K562 (cell line): ENCODE measurements at regions not wholly inside any gene's neighbourhood (a gene's known extent, or its start where the extent isn't known, plus 50 kb on each side); places are given as distances from the start of the nearest gene placed in this dataset.

ENCODE experiments used
- ATAC-seq: fragments of 200-7000 bp; cut with Tn5 transposase; 3 replicates; pipeline ENCODE4 v1.9.1; 2020; ENCODE audit warnings: moderate library complexity
- BruUV-seq: library from RNA; stranded (reverse); fragments of 400-500 nt; replicated peaks from 2 replicates; lab custom pipeline; 2021; lab: Mats Ljungman, UMichigan
- CTCF ChIA-PET: fragments of 300-600 bp; formaldehyde crosslinking; extraction: SDS; loops from one replicate; lab custom pipeline; 2021; ENCODE audit warnings: low intra/inter-chr PET ratio; lab: Yijun Ruan, JAX
- POLR2A ChIA-PET: fragments of 300-600, 350-650 bp; sonication (Branson Sonifier 250); formaldehyde crosslinking; extraction: SDS; loops from one replicate; lab custom pipeline; 2021; ENCODE audit warnings: antibody characterized with exemption, inconsistent platforms; lab: Yijun Ruan, JAX
- DNase-seq, 4 experiments: peaks; one replicate each; pipeline versions ENCODE4 v3.0.0 to v3.0.0-alpha.2; 2011 to 2018; ENCODE audit warnings: low spot score in 3 of 4, mixed read lengths in 3 of 4; ENCODE audit errors: extremely low read depth in 1 of 4
- FAIRE-seq: peaks from 2 replicates; lab custom pipeline; 2011; peaks lifted over from hg19 to GRCh38; lab: Jason Lieb, UNC
- H2AFZ ChIP-seq: 2 replicates; pipeline ENCODE4 v1.6.0; 2011; ENCODE audit warnings: low read depth, low read length, control low read depth, inconsistent platforms
- H3K27ac ChIP-seq: fragments of 200-600 bp; 3 replicates; pipeline ENCODE4 v1.8.0; 2011; ENCODE audit warnings: low read depth, mild to moderate bottlenecking, control low read depth, inconsistent platforms, low read length, moderate library complexity, mixed read lengths; ENCODE audit errors: extremely low read depth
- H3K27me3 ChIP-seq, 2 experiments: fragments of 300-600 bp in 1 of 2; 2 replicates in 1 of 2; 3 replicates in 1 of 2; pipeline versions ENCODE4 v1.6.0 to v1.8.0; 2011; ENCODE audit warnings: inconsistent platforms in 2 of 2, low read length in 2 of 2, mild to moderate bottlenecking in 1 of 2, mixed read lengths in 1 of 2, moderate library complexity in 1 of 2; ENCODE audit not compliant: control insufficient read depth in 2 of 2, insufficient read depth in 2 of 2
- H3K36me3 ChIP-seq: fragments of 300-600 bp; 3 replicates; pipeline ENCODE4 v1.8.0; 2011; ENCODE audit warnings: mild to moderate bottlenecking, low read length, inconsistent platforms; ENCODE audit not compliant: control insufficient read depth, insufficient read depth
- H3K4me1 ChIP-seq, 2 experiments: fragments of 200-600 bp in 1 of 2; replicated peaks in 1 of 2; 2 replicates in 1 of 2; 3 replicates in 1 of 2; pipeline versions ENCODE4 v1.5.1 to v1.8.0; 2011; ENCODE audit warnings: inconsistent platforms in 2 of 2, low read length in 2 of 2, mild to moderate bottlenecking in 1 of 2, mixed read lengths in 1 of 2, moderate library complexity in 1 of 2; ENCODE audit not compliant: control insufficient read depth in 2 of 2, insufficient read depth in 2 of 2
- H3K4me2 ChIP-seq: 2 replicates; pipeline ENCODE4 v1.6.1; 2011; ENCODE audit warnings: low read length, control low read depth, inconsistent platforms, mixed read lengths; ENCODE audit not compliant: insufficient read depth
- H3K4me3 ChIP-seq: fragments of 200-600 bp; sonication (generic), shearing (Covaris generic); 2 replicates; pipeline ENCODE4 v1.5.1; 2016; ENCODE audit warnings: control low read depth, inconsistent platforms
- H3K79me2 ChIP-seq: fragments of 200-600 bp; 3 replicates; pipeline ENCODE4 v1.8.0; 2011; ENCODE audit warnings: low read length, inconsistent platforms; ENCODE audit not compliant: control insufficient read depth, insufficient read depth
- H3K9ac ChIP-seq, 2 experiments: 2 replicates each; pipeline versions ENCODE4 v1.6.0 to v1.6.1; 2011; ENCODE audit warnings: low read depth in 2 of 2, low read length in 2 of 2, control low read depth in 1 of 2, inconsistent platforms in 1 of 2, mild to moderate bottlenecking in 1 of 2, mixed read lengths in 1 of 2; ENCODE audit not compliant: insufficient read depth in 1 of 2
- H3K9me1 ChIP-seq: one replicate; pipeline ENCODE4 v1.6.0; 2011; ENCODE audit warnings: inconsistent platforms, mild to moderate bottlenecking, low read length, moderate library complexity; ENCODE audit not compliant: control insufficient read depth, insufficient read depth
- H3K9me3 ChIP-seq: replicated peaks from 2 replicates; pipeline ENCODE4 v1.5.1; 2011; ENCODE audit warnings: low read depth, low read length, inconsistent platforms; ENCODE audit not compliant: control insufficient read depth, insufficient read depth
- H4K20me1 ChIP-seq: replicated peaks from 2 replicates; pipeline ENCODE4 v1.6.1; 2011; ENCODE audit warnings: low read length, inconsistent platforms, mixed read lengths; ENCODE audit not compliant: control insufficient read depth, insufficient read depth
- GATAD2A ChIP-seq: fragments of 450-650 bp; IDR thresholded peaks from 2 replicates; pipeline ENCODE4 v1.6.1; 2017
- POLR2AphosphoS5 ChIP-seq: IDR thresholded peaks from 2 replicates; pipeline ENCODE4 v1.6.1; 2011; ENCODE audit warnings: mild to moderate bottlenecking, low read depth, low read length, moderate library complexity; ENCODE audit not compliant: control insufficient read depth, insufficient read depth
- ZNF184 ChIP-seq: sonication (generic); formaldehyde crosslinking; IDR thresholded peaks from 2 replicates; pipeline ENCODE4 v1.5.0; 2020; ENCODE audit warnings: missing genetic modification reagents
- ZNF512 ChIP-seq: IDR thresholded peaks from 2 replicates; pipeline ENCODE4 v1.6.1; 2016; ENCODE audit warnings: missing genetic modification characterization, missing compliant biosample characterization
- WGBS: fragments of 100-300 bp; shearing (Covaris generic); methylation state at CpG from one replicate; pipeline ENCODE4 v1.1.6; 2016; ENCODE audit warnings: low coverage, mixed read lengths; ENCODE audit not compliant: insufficient coverage; ENCODE audit errors: missing lambda C conversion rate; 5-methylcytosine and 5-hydroxymethylcytosine counted together
- in situ Hi-C: fragments of 300-500 bp; cut with MboI; formaldehyde crosslinking; loops from 4 replicates; pipeline ENCODE4 v1.15.0; 2018; ENCODE audit warnings: inconsistent platforms, mixed read lengths
- intact Hi-C: fragments of 100-400 bp; cut with micrococcal nuclease; formaldehyde crosslinking; loops from 2 replicates; pipeline ENCODE4 v1.14.2; 2022

GRCh38 chr1:60906039-60906438, 176.3 kb upstream of the NFIA start:
- H4K20me1 ChIP-seq = no peaks in the 10 kb centered on the region
- no peaks in the 10 kb centered on the region for H3K9me1 ChIP-seq
- CTCF ChIA-PET = no interaction called here
- H3K27me3 ChIP-seq = no peaks in the 10 kb centered on the region
- H3K9me3 ChIP-seq = no peaks in the 10 kb centered on the region
- H2AFZ ChIP-seq = no peak overlapping the region
- BruUV-seq = no TSS peak
- H3K4me2 ChIP-seq = no peak overlapping the region
- DNase-seq = no peak
- no peak for TF ChIP-seq GATAD2A
- TF ChIP-seq, all 486 proteins: peak for 0
- in situ Hi-C loops = no loop called here
- POLR2A ChIA-PET = interaction anchor here (1.8 kb wide), 1 partner anchor 12 kb away, joined by 6 read pairs; no protein-coding TSS in a partner anchor
- Histone ChIP-seq H3K36me3 (no peaks in the 10 kb centered on the region), H3K27ac (no peak overlapping the region), H3K4me3 (no peak overlapping the region), H3K4me1 (no peaks in the 10 kb centered on the region; a peak in 1 of 5 replicates), H3K79me2 (no peaks in the 10 kb centered on the region), H3K9ac (no peak overlapping the region)
- WGBS = 42% methylated on average over 2 of the region's 2 CpGs
- ATAC-seq (no peak), FAIRE-seq (no peak)
- intact Hi-C loops = no loop called here

- 36% methylated on average over 4 of the region's 4 CpGs for WGBS
- ATAC-seq = no peak
- POLR2A ChIA-PET = interaction anchor here (1.4 kb wide), 1 partner anchor 15 kb away, joined by 4 read pairs; no protein-coding TSS in a partner anchor
Observed at GRCh38 chr1:60904099-60904851, 178.1 kb upstream of the NFIA start.

More at GRCh38 chr1:60904099-60904851, 178.1 kb upstream of the NFIA start:
- Histone ChIP-seq H3K79me2 (no peaks in the 10 kb centered on the region), H3K4me1 (no peaks in the 10 kb centered on the region; a peak in 1 of 5 replicates), H2AFZ (no peak overlapping the region), H3K4me2 (no peak overlapping the region), H3K9ac (peak overlapping the region in 1 of 2 experiments; percentile 49; a peak in 1 of 4 replicates), H3K27ac (no peak overlapping the region), H4K20me1 (no peaks in the 10 kb centered on the region), H3K36me3 (no peaks in the 10 kb centered on the region), H3K27me3 (no peaks in the 10 kb centered on the region), H3K9me1 (no peaks in the 10 kb centered on the region), H3K9me3 (no peaks in the 10 kb centered on the region), H3K4me3 (no peak overlapping the region)
- FAIRE-seq = no peak
- CTCF ChIA-PET = no interaction called here
- in situ Hi-C loops = no loop called here
- TF ChIP-seq ZNF184 (CRISPR knock-in tag) = 0 out of 2 replicates have a peak, but pooled peaks have one; percentile 40
- no peak for TF ChIP-seq ZNF512 (tag)
- no peak for TF ChIP-seq POLR2AphosphoS5
- intact Hi-C loops = no loop called here
- BruUV-seq = no TSS peak
- no peak for DNase-seq
